Adrenal gland (tissue), 9 donors: ENCODE measurements at regions not wholly inside any gene's neighbourhood (a gene's known extent, or its start where the extent isn't known, plus 50 kb on each side); places are given as distances from the start of the nearest gene placed in this dataset.
"Not testable (repeated sequence)": the region's sequence is repeated elsewhere in the genome, so short reads cannot be mapped to it uniquely, and the experiment has no call there.

Experiments
- DNase-seq, 7 donors: peaks; one replicate each; pipeline ENCODE4 v3.0.0-alpha.2; 2019 to 2020
- H3K27ac ChIP-seq, 5 donors: fragments of 200-600 bp; sonication (generic) in 4 of 5; 1 replicate in 3 of 5; 2 replicates in 2 of 5; pipeline versions ENCODE4 v1.5.1 to v1.8.0; 2016 to 2020; ENCODE audit warnings: mild to moderate bottlenecking in 1 of 5
- H3K27me3 ChIP-seq: fragments of 200-600 bp; 2 replicates; pipeline ENCODE4 v1.8.0; 2021
- H3K36me3 ChIP-seq, 2 donors: fragments of 200-600 bp; replicated peaks in 1 of 2; 1 replicate in 1 of 2; 2 replicates in 1 of 2; pipeline versions ENCODE4 v1.5.1 to v1.8.0; 2018 to 2022
- H3K4me1 ChIP-seq, 2 donors: fragments of 200-600 bp; replicated peaks in 1 of 2; 1 replicate in 1 of 2; 2 replicates in 1 of 2; pipeline versions ENCODE4 v1.5.1 to v1.8.0; 2018 to 2021
- H3K4me3 ChIP-seq, 4 donors: fragments of 200-600 bp; sonication (generic) in 3 of 4; one replicate each; pipeline ENCODE4 v1.5.1; 2016 to 2018
- H3K9me3 ChIP-seq, 3 donors: fragments of 200-600 bp; sonication (generic) in 1 of 3; replicated peaks in 1 of 3; 1 replicate in 2 of 3; 2 replicates in 1 of 3; pipeline versions ENCODE4 v1.5.1 to v1.8.0; 2016 to 2021
- POLR2A ChIP-seq, 2 donors: fragments of 450-650 bp; IDR thresholded peaks; one replicate each; pipeline ENCODE4 v1.6.1; 2017; ENCODE audit warnings: antibody characterized with exemption in 2 of 2, mild to moderate bottlenecking in 2 of 2, moderate library complexity in 1 of 2
- WGBS, 4 donors: extraction: QIAGEN DNeasy Blood & Tissue Kit in 2 of 4; methylation state at CpG; one replicate each; pipeline versions ENCODE4 v1.1.5 to v1.1.7; 2013 to 2017; 5-methylcytosine and 5-hydroxymethylcytosine counted together
- intact Hi-C, 2 donors: fragments of 100-400 bp; cut with DNase I; formaldehyde crosslinking; loops; one replicate each; pipeline versions ENCODE4 v1.14.1 to v1.15.0; 2022 to 2023
- TF ChIP-seq, protein P1 (sequence below), 6 experiments: fragments of 450-650 bp in 4 of 6; fragments of 200-600 bp in 2 of 6; sonication (generic) in 1 of 6; IDR thresholded peaks; 1 replicate in 5 of 6; 2 replicates in 1 of 6; pipeline versions ENCODE4 v1.5.1 to v1.8.0; 2016 to 2021; ENCODE audit warnings: antibody characterized with exemption in 6 of 6, mild to moderate bottlenecking in 2 of 6, moderate library complexity in 1 of 6
- donor health status: healthy with polysubstance abuse.
- donor health status: Bipolar disorder and iron deficiency.
- donor health status: DM: yes; HTN: yes; CAD: no.
- donor health status: DM: no; HTN: no; CAD: no.
- donor health status: DM: no; HTN: no; CAD: no.

DNA sequence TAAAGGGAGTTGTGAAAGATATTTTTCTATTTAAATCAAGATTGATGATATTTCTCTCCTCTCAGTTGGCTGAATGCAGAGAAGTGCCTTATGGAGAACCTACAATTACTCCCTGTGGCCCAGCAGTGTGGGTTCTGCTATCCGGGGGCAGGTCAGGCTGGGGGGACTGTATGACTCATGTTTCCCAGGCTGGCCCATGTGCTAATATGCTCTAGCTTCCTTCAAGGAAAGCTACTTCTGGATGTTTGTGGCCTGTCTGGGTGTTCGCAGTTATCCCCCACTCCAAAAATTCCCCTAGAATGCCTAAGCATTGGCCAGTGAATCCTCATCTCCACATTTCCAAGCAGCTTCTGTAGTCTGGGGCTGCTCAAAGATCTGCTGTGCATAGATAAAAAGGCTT, 58.9 kb upstream of the SPP1 start:
- Histone ChIP-seq H3K4me1 (peaks cover 10 to 14% of the 10 kb centered on the region in 2 donors), H3K27me3 (no peaks in the 10 kb centered on the region), H3K27ac (no peak overlapping the region), H3K36me3 (no peaks in the 10 kb centered on the region), H3K9me3 (no peaks in the 10 kb centered on the region), H3K4me3 (no peak overlapping the region)
- no peak for TF ChIP-seq POLR2A (IDR thresholded peaks at IDR 0.05)
- WGBS, 4 donors = 56 to 94% (median 64%) methylated on average over 2 of the region's 2 CpGs
- intact Hi-C loops = no loop called here
- peak in 1 of 7 donors; percentile 11 for DNase-seq

DNA sequence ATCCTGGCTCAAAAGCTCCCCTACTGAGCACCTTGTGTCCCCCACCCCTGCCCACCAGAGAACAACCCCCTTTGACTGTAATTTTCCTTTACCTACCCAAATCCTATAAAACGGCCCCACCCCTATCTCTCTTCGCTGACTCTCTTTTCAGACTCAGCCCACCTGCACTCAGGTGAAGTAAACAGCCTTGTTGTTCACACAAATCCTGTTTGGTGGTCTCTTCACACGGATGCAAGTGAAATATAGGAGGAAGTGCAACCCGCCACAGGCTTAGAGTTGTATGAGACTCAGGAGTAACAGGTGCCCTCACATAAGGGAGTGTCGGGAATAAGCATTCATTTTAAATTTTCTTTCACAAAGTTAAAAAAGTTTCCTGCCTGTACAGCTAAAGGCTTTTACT, 57.6 kb upstream of the SPP1 start:
- H3K36me3 ChIP-seq, H3K27me3 ChIP-seq, H3K9me3 ChIP-seq, H3K4me3 ChIP-seq, intact Hi-C loops, DNase-seq, H3K4me1 ChIP-seq, H3K27ac ChIP-seq: not testable (repeated sequence)
- WGBS, 4 donors = 80 to 85% (median 81%) methylated on average over 5 of the region's 5 CpGs

DNA sequence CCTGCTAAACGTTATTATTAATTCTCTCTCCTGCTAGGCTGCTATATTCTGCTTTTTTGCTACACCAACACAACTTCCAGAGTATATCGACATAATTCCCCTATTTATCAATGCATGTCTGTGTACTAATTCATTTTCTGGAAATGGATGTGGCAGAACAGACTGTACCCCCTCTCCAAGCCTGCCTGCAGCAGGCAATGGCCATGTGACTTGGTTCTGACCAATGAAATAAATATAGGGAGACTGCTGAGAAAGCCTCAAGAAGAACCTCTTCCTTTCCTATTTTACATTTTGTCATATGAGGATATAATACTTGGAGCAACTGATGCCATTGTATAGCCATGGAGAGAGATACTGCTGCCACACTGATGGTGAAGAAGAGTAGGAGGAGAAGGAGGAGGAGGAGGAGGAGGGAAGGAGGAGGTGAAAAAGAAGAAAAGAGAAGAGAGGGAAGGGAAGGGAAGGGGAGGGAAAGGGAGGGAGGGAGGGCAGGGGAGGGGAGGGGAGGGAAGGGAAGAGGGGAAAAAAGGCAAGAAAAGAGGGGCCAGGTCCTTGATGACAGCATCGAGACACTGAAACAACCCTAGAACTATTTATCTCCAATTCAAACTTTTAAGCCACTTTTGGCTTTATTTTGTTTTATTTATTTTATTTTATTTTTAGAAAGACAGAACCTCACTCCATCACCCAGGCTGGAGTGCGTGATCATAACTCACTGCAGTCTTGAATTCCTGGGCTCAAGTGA, 57.0 kb upstream of the SPP1 start:
- H3K9me3 ChIP-seq = no peaks in the 10 kb centered on the region
- DNase-seq = no peak
- intact Hi-C loops = no loop called here

DNA sequence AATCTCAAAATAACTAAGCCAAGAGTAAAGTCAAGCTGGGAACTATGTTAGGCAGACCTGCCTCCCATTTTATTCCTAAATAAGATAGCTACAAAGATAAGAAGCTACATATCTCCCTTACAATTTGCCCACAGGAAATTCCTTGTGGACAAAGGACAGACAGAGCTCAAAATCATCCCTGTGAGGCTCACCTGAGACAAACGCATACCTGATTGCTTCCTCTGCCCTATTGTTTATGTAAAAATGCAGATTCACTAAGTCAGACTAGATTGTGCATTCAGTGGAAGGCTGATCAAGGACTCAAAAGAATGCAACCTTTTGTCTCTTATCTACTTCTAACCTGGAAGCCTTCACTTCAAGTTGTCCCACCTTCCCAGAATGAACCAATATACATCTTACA, 56.2 kb upstream of the SPP1 start:
- 78 to 89% (median 85%) methylated on average over 1 of the region's 1 CpG for WGBS, 4 donors
- H3K27ac ChIP-seq, H3K36me3 ChIP-seq, H3K4me3 ChIP-seq, H3K27me3 ChIP-seq, H3K9me3 ChIP-seq, H3K4me1 ChIP-seq, intact Hi-C loops, DNase-seq: not testable (repeated sequence)

More for the DNA sequence above, 57.0 kb upstream of the SPP1 start:
- TF ChIP-seq POLR2A (IDR thresholded peaks at IDR 0.05) = no peak
- TF ChIP-seq, protein P1, sequence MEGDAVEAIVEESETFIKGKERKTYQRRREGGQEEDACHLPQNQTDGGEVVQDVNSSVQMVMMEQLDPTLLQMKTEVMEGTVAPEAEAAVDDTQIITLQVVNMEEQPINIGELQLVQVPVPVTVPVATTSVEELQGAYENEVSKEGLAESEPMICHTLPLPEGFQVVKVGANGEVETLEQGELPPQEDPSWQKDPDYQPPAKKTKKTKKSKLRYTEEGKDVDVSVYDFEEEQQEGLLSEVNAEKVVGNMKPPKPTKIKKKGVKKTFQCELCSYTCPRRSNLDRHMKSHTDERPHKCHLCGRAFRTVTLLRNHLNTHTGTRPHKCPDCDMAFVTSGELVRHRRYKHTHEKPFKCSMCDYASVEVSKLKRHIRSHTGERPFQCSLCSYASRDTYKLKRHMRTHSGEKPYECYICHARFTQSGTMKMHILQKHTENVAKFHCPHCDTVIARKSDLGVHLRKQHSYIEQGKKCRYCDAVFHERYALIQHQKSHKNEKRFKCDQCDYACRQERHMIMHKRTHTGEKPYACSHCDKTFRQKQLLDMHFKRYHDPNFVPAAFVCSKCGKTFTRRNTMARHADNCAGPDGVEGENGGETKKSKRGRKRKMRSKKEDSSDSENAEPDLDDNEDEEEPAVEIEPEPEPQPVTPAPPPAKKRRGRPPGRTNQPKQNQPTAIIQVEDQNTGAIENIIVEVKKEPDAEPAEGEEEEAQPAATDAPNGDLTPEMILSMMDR (IDR thresholded peaks at IDR 0.05) = no peak
- Histone ChIP-seq H3K36me3 (no peaks in the 10 kb centered on the region), H3K4me3 (no peak overlapping the region), H3K27ac (no peak overlapping the region), H3K4me1 (no peaks in the 10 kb centered on the region), H3K27me3 (no peaks in the 10 kb centered on the region)
- 79 to 88% (median 85%) methylated on average over 4 of the region's 4 CpGs for WGBS, 4 donors

DNA sequence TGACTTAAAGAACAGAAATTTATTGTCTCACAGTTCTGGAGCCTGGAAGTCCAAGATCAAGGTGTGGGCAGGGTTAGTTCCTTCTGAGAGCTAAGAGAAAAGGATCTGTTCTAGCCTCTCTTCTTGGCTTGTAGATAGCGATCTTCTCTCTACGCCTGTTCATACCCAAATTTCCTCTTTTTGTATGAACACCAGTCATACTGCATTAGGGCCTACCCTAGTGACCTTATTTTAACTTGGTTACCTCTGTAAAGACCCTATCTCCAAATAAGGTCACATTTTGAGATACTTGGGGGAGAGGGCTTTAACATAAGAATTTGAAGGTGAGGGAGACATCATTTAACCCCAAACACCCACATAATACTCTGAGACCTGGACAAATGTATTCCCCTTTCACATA, 55.6 kb upstream of the SPP1 start:
- Histone ChIP-seq H3K4me1 (no peaks in the 10 kb centered on the region), H3K27ac (no peak overlapping the region), H3K36me3 (no peaks in the 10 kb centered on the region), H3K9me3 (no peaks in the 10 kb centered on the region), H3K4me3 (no peak overlapping the region), H3K27me3 (no peaks in the 10 kb centered on the region)
- intact Hi-C loops = no loop called here
- 91 to 98% (median 95%) methylated on average over 2 of the region's 2 CpGs for WGBS, 4 donors
- TF ChIP-seq, protein P1 (IDR thresholded peaks at IDR 0.05) = no peak
- no peak for DNase-seq

DNA sequence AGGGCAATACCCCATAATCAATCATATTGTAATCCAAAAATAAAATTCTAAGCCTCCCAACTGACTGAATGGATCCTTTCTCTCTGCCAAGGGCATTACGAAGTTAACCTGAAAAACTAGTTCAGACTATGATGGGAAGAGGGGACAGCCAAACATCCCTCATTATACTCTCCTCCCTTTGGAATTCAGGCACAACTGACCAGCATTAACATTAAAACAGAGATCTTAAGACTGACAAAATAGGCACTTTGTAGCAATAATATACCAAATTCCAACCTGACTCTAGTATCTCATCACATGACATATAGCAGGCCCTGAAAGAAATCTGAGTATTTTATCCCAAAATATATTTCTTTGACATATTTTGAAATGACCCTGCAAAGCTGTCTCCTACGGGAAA, 55.0 kb upstream of the SPP1 start:
- Histone ChIP-seq H3K4me1 (no peaks in the 10 kb centered on the region), H3K4me3 (no peak overlapping the region), H3K27ac (no peak overlapping the region), H3K9me3 (no peaks in the 10 kb centered on the region), H3K27me3 (no peaks in the 10 kb centered on the region), H3K36me3 (no peaks in the 10 kb centered on the region)
- no peak for DNase-seq
- 87 to 93% (median 90%) methylated on average over 2 of the region's 2 CpGs for WGBS, 4 donors
- intact Hi-C loops = no loop called here
- TF ChIP-seq, protein P1 (IDR thresholded peaks at IDR 0.05) = no peak
- TF ChIP-seq POLR2A (IDR thresholded peaks at IDR 0.05) = no peak

DNA sequence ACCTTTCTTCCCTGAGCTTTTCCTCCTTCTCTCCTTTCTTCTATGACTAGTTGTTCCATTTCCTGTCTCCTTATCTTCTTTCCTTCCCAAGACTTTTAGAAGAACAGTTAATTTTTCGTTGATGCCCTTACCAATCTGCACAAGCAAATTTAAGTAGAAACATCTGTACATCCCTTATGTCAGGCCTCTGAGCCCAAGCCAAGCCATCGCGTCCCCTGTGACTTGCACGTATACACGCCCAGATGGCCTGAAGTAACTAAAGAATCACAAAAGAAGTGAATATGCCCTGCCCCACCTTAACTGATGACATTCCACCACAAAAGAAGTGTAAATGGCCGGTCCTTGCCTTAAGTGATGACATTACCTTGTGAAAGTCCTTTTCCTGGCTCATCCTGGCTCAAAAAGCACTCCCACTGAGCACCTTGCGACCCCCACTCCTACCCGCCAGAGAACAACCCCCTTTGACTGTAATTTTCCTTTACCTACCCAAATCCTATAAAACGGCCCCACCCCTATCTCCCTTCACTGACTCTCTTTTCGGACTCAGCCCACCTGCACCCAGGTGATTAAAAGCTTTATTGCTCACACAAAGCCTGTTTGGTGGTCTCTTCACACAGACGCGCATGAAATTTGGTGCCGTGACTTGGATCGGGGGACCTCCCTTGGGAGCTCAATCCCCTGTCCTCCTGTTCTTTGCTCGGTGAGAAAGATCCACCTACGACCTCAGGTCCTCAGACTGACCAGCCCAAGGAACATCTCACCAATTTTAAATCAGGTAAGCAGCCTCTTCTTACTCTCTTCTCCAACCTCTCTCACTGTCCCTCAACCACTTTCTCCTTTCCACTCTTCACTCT, 53.7 kb upstream of the SPP1 start:
- WGBS, 4 donors = 80 to 89% (median 87%) methylated on average over 12 to 16 of the region's 16 CpGs
- DNase-seq, H3K27ac ChIP-seq, H3K27me3 ChIP-seq, H3K36me3 ChIP-seq, H3K4me3 ChIP-seq, H3K4me1 ChIP-seq, H3K9me3 ChIP-seq, intact Hi-C loops: not testable (repeated sequence)

DNA sequence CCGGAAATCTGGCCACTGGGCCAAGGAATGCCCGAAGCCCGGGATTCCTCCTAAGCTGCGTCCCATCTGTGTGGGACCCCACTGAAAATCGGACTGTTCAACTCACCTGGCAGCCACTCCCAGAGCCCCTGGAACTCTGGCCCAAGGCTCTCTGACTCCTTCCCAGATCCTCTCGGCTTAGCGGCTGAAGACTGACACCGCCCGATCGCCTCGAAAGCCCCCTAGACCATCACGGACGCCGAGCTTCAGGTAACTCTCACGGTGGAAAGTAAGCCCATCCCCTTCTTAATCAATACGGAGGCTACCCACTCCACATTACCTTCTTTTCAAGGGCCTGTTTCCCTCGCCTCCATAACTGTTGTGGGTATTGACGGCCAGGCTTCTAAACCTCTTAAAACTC, 51.4 kb upstream of the SPP1 start:
- not testable (repeated sequence) for H3K27me3 ChIP-seq

More for the DNA sequence above, 51.4 kb upstream of the SPP1 start:
- WGBS, 4 donors = 80 to 97% (median 86%) methylated on average over 8 to 16 of the region's 18 CpGs
- H3K9me3 ChIP-seq, H3K36me3 ChIP-seq, H3K4me1 ChIP-seq, H3K4me3 ChIP-seq, intact Hi-C loops, H3K27ac ChIP-seq, DNase-seq: not testable (repeated sequence)
